SK-MEL-5 (cell line): ENCODE measurements at regions not wholly inside any gene's neighbourhood (a gene's known extent, or its start where the extent isn't known, plus 50 kb on each side); places are given as distances from the start of the nearest gene placed in this dataset.

Source experiments
- DNase-seq: peaks from one replicate; pipeline ENCODE4 v3.0.0-alpha.2; 2016; ENCODE audit warnings: low read depth, low spot score
- in situ Hi-C: cut with HindIII; loops from 2 replicates; pipeline ENCODE4 v1.10.0; 2016; ENCODE audit warnings: low sequenced_read_pairs, high pct_unique_total_duplicates, low pct_unique_long_range_greater_than_20kb

- DNase-seq: no peak
- in situ Hi-C loops: no loop called here
Measured at GRCh38 chr13:58093394-58093793, 461.9 kb downstream of the PCDH17 start.

- in situ Hi-C loops: no loop called here
- DNase-seq: no peak
Measured at GRCh38 chr13:58097831-58098230, 466.3 kb downstream of the PCDH17 start.

- in situ Hi-C loops: no loop called here
- DNase-seq: no peak
Measured at GRCh38 chr13:58119351-58119750, 487.8 kb downstream of the PCDH17 start.

GRCh38 chr13:58119804-58120203 is 488.3 kb downstream of the PCDH17 start:
- in situ Hi-C loops: no loop called here
- no peak for DNase-seq

- in situ Hi-C loops: no loop called here
Measured at GRCh38 chr13:58126496-58126895, 495.0 kb downstream of the PCDH17 start.

GRCh38 chr13:58134012-58134411 is 502.5 kb downstream of the PCDH17 start:
- in situ Hi-C loops: no loop called here
- no peak for DNase-seq

More at GRCh38 chr13:58126496-58126895, 495.0 kb downstream of the PCDH17 start:
- DNase-seq: no peak

- DNase-seq: no peak
- in situ Hi-C loops: no loop called here
Measured at GRCh38 chr13:58134525-58134924, 503.0 kb downstream of the PCDH17 start.

GRCh38 chr13:58142952-58143351 is 511.4 kb downstream of the PCDH17 start:
- in situ Hi-C loops: no loop called here
- no peak for DNase-seq

- no peak for DNase-seq
- in situ Hi-C loops: no loop called here
Measured at GRCh38 chr13:58144616-58145015, 513.1 kb downstream of the PCDH17 start.

- DNase-seq: no peak
- in situ Hi-C loops: no loop called here
Measured at GRCh38 chr13:58151452-58151851, 519.9 kb downstream of the PCDH17 start.

GRCh38 chr13:58160980-58161379 is 529.4 kb downstream of the PCDH17 start:
- in situ Hi-C loops: no loop called here
- DNase-seq: no peak

- no peak for DNase-seq
Measured at GRCh38 chr13:58165617-58166016, 534.1 kb downstream of the PCDH17 start.

GRCh38 chr13:58181111-58181510 is 549.6 kb downstream of the PCDH17 start:
- in situ Hi-C loops: no loop called here
- no peak for DNase-seq

More at GRCh38 chr13:58165617-58166016, 534.1 kb downstream of the PCDH17 start:
- in situ Hi-C loops: no loop called here

- no peak for DNase-seq
- in situ Hi-C loops: no loop called here
Measured at GRCh38 chr13:58187881-58188280, 556.3 kb downstream of the PCDH17 start.

GRCh38 chr13:58190577-58190976 is 559.0 kb downstream of the PCDH17 start:
- no peak for DNase-seq
- in situ Hi-C loops: no loop called here

GRCh38 chr13:58191754-58192153 is 560.2 kb downstream of the PCDH17 start:
- in situ Hi-C loops: no loop called here
- no peak for DNase-seq

- in situ Hi-C loops: no loop called here
- DNase-seq: no peak
Measured at GRCh38 chr13:58202099-58202498, 570.6 kb downstream of the PCDH17 start.

GRCh38 chr13:58207501-58207900 is 576.0 kb downstream of the PCDH17 start:
- in situ Hi-C loops: no loop called here
- no peak for DNase-seq

GRCh38 chr13:58235454-58235853 is 603.9 kb downstream of the PCDH17 start:
- in situ Hi-C loops: no loop called here

More at GRCh38 chr13:58235454-58235853, 603.9 kb downstream of the PCDH17 start:
- no peak for DNase-seq
